Mammary epithelial cell (primary cell): ENCODE measurements at regions not wholly inside any gene's neighbourhood (a gene's known extent, or its start where the extent isn't known, plus 50 kb on each side); places are given as distances from the start of the nearest gene placed in this dataset.

ENCODE experiments used
- CTCF ChIP-seq, 2 donors: IDR thresholded peaks in 1 of 2; conservative IDR thresholded peaks in 1 of 2; 2 replicates each; pipeline ENCODE4 v1.5.1; 2011 to 2012; ENCODE audit warnings: inconsistent platforms in 2 of 2, low read length in 2 of 2, mild to moderate bottlenecking in 2 of 2, control low read depth in 1 of 2, low read depth in 1 of 2; ENCODE audit not compliant: insufficient read depth in 1 of 2; ENCODE audit errors: extremely low read depth in 1 of 2
- EZH2 ChIP-seq: IDR thresholded peaks from 2 replicates; pipeline ENCODE4 v1.6.1; 2012; ENCODE audit warnings: low read length, inconsistent platforms, borderline replicate concordance

GRCh38 chr15:70483513-70483912, 279.8 kb downstream of the UACA start:
- TF ChIP-seq CTCF (conservative IDR thresholded peaks at IDR 0.05 in 1 of 2, IDR thresholded peaks at IDR 0.05 in 1 of 2; ENCODE audit: extremely low read depth in 1 of 2, insufficient read depth in 1 of 2, low read depth in 1 of 2, low read length in 2 of 2) (no peak), EZH2 (no peak)
